ENCODE measurements at regions not wholly inside any gene's neighbourhood (a gene's known extent, or its start where the extent isn't known, plus 50 kb on each side); places are given as distances from the start of the nearest gene placed in this dataset.

DNA sequence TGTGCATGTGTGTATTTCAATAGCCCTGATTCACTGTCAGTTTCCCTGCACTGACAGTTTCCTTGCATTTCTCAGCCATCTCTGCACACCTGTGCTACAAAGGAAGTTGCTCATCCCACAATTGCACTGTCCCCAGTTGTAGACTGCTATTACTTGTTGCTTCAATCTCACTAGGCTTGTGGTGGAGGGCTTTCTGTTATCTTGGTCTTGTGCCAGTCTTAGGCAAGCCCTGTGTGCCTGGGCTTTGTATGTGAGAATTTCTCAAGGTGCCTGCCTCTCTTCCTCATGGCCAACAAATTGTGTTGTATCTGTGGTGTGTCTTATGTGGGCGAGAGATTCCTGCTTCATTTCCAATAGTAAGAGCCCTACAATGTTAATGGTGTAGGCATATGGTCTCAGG, 467.4 kb downstream of the GRIA2 start:
- TF ChIP-seq PAX5 (IDR thresholded peaks at IDR 0.05; ENCODE audit: insufficient read depth, low read length, severe bottlenecking) = no peak
- no peak for TF ChIP-seq POLR2A (IDR thresholded peaks at IDR 0.05; ENCODE audit: low read depth, low read length)
- no peak for TF ChIP-seq SPI1 (IDR thresholded peaks at IDR 0.05; ENCODE audit: low read depth, low read length)
- TF ChIP-seq POLR2AphosphoS5 (IDR thresholded peaks at IDR 0.05; ENCODE audit: low read depth, low read length) = no peak
